ENCODE measurements at regions not wholly inside any gene's neighbourhood (a gene's known extent, or its start where the extent isn't known, plus 50 kb on each side); places are given as distances from the start of the nearest gene placed in this dataset.

DNA sequence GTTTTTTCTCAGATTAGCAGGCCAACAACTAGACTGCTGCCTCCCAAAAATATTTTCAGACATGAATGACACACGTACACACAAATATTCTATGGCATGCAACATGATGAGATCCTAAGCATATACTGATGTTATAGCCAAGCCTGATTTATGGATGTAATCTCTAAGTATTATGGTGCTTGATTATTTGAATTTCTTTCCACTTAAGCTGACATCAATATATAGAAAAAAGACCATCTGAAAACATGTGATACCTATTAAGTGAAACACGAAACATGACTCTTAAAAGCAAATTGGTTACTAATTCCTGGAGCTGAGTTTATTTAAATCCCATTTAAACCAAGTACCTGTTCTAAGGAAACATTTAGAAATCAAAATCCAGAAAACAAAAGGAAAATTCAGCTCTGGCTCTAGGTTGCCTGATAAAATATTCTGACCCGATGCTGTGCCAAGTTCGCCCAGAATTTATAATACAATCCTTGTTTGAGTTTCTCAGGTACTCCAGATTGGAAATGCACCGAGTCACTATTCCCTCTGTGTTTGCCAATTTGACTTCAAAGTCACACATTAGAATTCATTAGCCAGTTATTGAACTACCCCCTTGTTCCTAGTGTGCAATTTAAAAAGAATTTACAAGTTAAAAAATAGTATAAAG is 548.6 kb downstream of the CSNK1G3 start:
- Histone ChIP-seq H3K36me3 (no peaks in the 10 kb centered on the region), H3K27ac (no peak overlapping the region), H3K4me3 (no peak overlapping the region), H3K27me3 (no peaks in the 10 kb centered on the region), H3K4me1 (peaks cover 0 to 19% (median 11%) of the 10 kb centered on the region in 12 donors), H3K9me3 (no peaks in the 10 kb centered on the region)
- DNase-seq (no peak), ATAC-seq (no peak)
- 72 to 93% (median 84%) methylated on average over 5 of the region's 5 CpGs for WGBS, 4 donors
- intact Hi-C loops (cut with DNase I): no loop called here
- TF ChIP-seq POLR2A (IDR thresholded peaks at IDR 0.05): no peak
- TF ChIP-seq, protein P1, sequence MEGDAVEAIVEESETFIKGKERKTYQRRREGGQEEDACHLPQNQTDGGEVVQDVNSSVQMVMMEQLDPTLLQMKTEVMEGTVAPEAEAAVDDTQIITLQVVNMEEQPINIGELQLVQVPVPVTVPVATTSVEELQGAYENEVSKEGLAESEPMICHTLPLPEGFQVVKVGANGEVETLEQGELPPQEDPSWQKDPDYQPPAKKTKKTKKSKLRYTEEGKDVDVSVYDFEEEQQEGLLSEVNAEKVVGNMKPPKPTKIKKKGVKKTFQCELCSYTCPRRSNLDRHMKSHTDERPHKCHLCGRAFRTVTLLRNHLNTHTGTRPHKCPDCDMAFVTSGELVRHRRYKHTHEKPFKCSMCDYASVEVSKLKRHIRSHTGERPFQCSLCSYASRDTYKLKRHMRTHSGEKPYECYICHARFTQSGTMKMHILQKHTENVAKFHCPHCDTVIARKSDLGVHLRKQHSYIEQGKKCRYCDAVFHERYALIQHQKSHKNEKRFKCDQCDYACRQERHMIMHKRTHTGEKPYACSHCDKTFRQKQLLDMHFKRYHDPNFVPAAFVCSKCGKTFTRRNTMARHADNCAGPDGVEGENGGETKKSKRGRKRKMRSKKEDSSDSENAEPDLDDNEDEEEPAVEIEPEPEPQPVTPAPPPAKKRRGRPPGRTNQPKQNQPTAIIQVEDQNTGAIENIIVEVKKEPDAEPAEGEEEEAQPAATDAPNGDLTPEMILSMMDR (IDR thresholded peaks at IDR 0.05): no peak

DNA sequence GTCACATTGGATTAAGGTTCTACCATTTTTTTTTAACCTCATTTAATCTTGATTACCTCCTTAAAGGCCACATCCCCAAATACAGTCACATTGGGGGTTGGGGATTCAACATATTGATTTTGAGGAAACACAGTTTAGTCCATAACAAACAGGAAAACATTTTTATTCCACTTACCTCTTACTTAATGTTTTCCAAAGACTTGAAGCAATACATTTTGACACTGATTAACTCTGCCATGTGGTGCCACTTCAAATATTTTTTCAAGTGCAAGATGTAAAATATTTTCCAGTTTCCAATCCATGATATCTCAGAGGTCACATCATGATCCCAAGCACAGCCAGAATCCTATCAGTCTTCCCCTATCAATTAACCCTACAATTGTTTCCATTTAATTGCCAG is 548.0 kb downstream of the CSNK1G3 start:
- H3K36me3 ChIP-seq: no peaks in the 10 kb centered on the region
- intact Hi-C loops (cut with DNase I): no loop called here
- H3K4me3 ChIP-seq: no peak overlapping the region
- no peak for TF ChIP-seq POLR2A (IDR thresholded peaks at IDR 0.05)
- TF ChIP-seq, protein P1 (IDR thresholded peaks at IDR 0.05): no peak
- ATAC-seq (no peak), DNase-seq (no peak)
- peaks cover 0 to 19% (median 11%) of the 10 kb centered on the region in 12 donors for H3K4me1 ChIP-seq
- H3K27ac ChIP-seq: no peak overlapping the region
- H3K27me3 ChIP-seq: no peaks in the 10 kb centered on the region
- H3K9me3 ChIP-seq: no peaks in the 10 kb centered on the region

DNA sequence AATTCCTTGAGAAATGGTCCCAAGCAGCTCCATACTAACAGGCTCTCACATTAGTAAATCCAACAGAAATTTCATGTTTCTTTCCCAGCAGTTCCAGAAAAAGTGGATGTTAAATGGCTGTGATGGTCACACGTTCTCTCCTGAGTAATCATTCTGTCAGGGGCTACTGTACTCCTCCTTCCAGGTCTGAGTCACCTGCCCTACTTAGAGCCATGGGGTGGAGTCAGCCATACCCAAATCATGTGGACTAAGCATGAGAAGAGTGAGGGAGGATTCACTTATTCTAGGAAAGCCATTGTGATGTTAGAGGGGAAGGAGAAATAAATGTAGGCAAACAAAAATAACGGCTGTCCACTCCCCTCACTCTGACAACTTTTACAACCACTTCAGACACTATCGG is 547.2 kb downstream of the CSNK1G3 start:
- Histone ChIP-seq H3K27me3 (no peaks in the 10 kb centered on the region), H3K9me3 (no peaks in the 10 kb centered on the region), H3K4me3 (no peak overlapping the region), H3K27ac (no peak overlapping the region), H3K36me3 (no peaks in the 10 kb centered on the region), H3K4me1 (peaks cover 0 to 19% (median 11%) of the 10 kb centered on the region in 12 donors)
- no peak for ATAC-seq
- no peak for DNase-seq
- TF ChIP-seq, protein P1 (IDR thresholded peaks at IDR 0.05): no peak
- no peak for TF ChIP-seq POLR2A (IDR thresholded peaks at IDR 0.05)
- 95 to 96% (median 96%) methylated on average over 3 of the region's 3 CpGs for WGBS, 4 donors
- intact Hi-C loops (cut with DNase I): no loop called here

DNA sequence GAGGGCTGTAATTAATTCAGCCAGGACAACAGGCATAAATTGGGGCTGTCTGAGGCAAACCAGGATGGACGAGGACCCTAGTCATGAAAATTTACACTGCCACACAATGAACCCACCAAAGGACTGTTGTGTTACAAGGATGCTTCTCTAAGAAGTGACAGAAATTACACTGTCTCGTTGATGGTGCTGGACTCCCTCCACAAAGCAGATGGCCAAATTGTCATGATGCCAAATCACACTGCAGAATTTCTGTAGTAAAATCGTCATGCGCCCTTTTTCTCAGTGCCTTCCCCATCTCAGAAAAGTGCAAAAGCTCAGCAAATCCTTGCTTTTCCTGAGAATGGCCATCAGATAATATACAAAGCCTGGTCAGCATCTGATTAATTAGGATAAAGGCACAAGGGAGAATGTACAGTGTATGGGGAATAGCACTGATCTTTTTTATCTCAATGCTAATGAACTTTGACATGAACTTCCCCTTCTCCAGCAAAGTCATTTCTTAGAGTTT is 545.8 kb downstream of the CSNK1G3 start:
- Histone ChIP-seq H3K36me3 (no peaks in the 10 kb centered on the region), H3K4me3 (peak overlapping the region in 6 of 12 donors; percentile 8 to 39 (median 20)), H3K27me3 (no peaks in the 10 kb centered on the region), H3K27ac (peak overlapping the region in 1 of 12 donors; percentile 32), H3K4me1 (peaks cover 0 to 19% (median 11%) of the 10 kb centered on the region in 12 donors), H3K9me3 (no peaks in the 10 kb centered on the region)
- peak in 1 of 4 donors; percentile 30 for ATAC-seq
- WGBS, 4 donors: 25 to 39% (median 31%) methylated on average over 4 of the region's 4 CpGs
- no peak for DNase-seq
- TF ChIP-seq POLR2A (IDR thresholded peaks at IDR 0.05): no peak
- TF ChIP-seq, protein P1 (IDR thresholded peaks at IDR 0.05): no peak
- intact Hi-C loops (cut with DNase I): no loop called here
